ENCODE measurements at regions not wholly inside any gene's neighbourhood (a gene's known extent, or its start where the extent isn't known, plus 50 kb on each side); places are given as distances from the start of the nearest gene placed in this dataset.

- TF ChIP-seq, protein P1, sequence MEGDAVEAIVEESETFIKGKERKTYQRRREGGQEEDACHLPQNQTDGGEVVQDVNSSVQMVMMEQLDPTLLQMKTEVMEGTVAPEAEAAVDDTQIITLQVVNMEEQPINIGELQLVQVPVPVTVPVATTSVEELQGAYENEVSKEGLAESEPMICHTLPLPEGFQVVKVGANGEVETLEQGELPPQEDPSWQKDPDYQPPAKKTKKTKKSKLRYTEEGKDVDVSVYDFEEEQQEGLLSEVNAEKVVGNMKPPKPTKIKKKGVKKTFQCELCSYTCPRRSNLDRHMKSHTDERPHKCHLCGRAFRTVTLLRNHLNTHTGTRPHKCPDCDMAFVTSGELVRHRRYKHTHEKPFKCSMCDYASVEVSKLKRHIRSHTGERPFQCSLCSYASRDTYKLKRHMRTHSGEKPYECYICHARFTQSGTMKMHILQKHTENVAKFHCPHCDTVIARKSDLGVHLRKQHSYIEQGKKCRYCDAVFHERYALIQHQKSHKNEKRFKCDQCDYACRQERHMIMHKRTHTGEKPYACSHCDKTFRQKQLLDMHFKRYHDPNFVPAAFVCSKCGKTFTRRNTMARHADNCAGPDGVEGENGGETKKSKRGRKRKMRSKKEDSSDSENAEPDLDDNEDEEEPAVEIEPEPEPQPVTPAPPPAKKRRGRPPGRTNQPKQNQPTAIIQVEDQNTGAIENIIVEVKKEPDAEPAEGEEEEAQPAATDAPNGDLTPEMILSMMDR (IDR thresholded peaks at IDR 0.05) = no peak
- TF ChIP-seq POLR2AphosphoS5 (IDR thresholded peaks at IDR 0.05) (no peak), POLR2A (IDR thresholded peaks at IDR 0.05) (no peak)
These were observed 338.3 kb downstream of the IRX1 start for GRCh38 chr5:3933966-3934365.

Data from prostate gland (tissue), 2 donors.